NB4 (cell line): ENCODE measurements at regions not wholly inside any gene's neighbourhood (a gene's known extent, or its start where the extent isn't known, plus 50 kb on each side); places are given as distances from the start of the nearest gene placed in this dataset.

Experiments
- DNase-seq: peaks from one replicate; pipeline ENCODE4 v3.0.0; 2010; ENCODE audit warnings: low read depth
- H3K4me3 ChIP-seq: one replicate; pipeline ENCODE4 v1.5.1; 2011; ENCODE audit warnings: mild to moderate bottlenecking, low read depth, low read length, moderate library complexity
- MYC ChIP-seq: IDR thresholded peaks from 2 replicates; pipeline ENCODE4 v1.6.1; 2011; ENCODE audit warnings: low read depth, low read length
- POLR2A ChIP-seq: IDR thresholded peaks from 2 replicates; pipeline ENCODE4 v1.6.1; 2011; ENCODE audit warnings: mild to moderate bottlenecking; ENCODE audit not compliant: insufficient read length; ENCODE audit errors: extremely low read depth
- TF ChIP-seq, protein P1 (sequence below): IDR thresholded peaks from one replicate; pipeline ENCODE4 v1.5.1; 2012; ENCODE audit warnings: low read depth, low read length
- TF ChIP-seq, protein P2 (sequence below): IDR thresholded peaks from 2 replicates; pipeline ENCODE4 v1.6.1; 2011; ENCODE audit warnings: low read depth, low read length

GRCh38 chr6:87762116-87762515 is 60.1 kb upstream of the AKIRIN2 start:
- TF ChIP-seq MYC (no peak), POLR2A (no peak)
- TF ChIP-seq, protein P1, sequence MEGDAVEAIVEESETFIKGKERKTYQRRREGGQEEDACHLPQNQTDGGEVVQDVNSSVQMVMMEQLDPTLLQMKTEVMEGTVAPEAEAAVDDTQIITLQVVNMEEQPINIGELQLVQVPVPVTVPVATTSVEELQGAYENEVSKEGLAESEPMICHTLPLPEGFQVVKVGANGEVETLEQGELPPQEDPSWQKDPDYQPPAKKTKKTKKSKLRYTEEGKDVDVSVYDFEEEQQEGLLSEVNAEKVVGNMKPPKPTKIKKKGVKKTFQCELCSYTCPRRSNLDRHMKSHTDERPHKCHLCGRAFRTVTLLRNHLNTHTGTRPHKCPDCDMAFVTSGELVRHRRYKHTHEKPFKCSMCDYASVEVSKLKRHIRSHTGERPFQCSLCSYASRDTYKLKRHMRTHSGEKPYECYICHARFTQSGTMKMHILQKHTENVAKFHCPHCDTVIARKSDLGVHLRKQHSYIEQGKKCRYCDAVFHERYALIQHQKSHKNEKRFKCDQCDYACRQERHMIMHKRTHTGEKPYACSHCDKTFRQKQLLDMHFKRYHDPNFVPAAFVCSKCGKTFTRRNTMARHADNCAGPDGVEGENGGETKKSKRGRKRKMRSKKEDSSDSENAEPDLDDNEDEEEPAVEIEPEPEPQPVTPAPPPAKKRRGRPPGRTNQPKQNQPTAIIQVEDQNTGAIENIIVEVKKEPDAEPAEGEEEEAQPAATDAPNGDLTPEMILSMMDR = no peak
- TF ChIP-seq, protein P2, sequence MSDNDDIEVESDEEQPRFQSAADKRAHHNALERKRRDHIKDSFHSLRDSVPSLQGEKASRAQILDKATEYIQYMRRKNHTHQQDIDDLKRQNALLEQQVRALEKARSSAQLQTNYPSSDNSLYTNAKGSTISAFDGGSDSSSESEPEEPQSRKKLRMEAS = no peak
- H3K4me3 ChIP-seq = no peak overlapping the region
- DNase-seq = no peak

- H3K4me3 ChIP-seq = no peak overlapping the region
- no peak for TF ChIP-seq MYC
- TF ChIP-seq, protein P1 = no peak
- no peak for TF ChIP-seq POLR2A
- TF ChIP-seq, protein P2 = no peak
- DNase-seq = no peak
These were observed 55.8 kb upstream of the AKIRIN2 start for GRCh38 chr6:87757792-87758191.

- TF ChIP-seq, protein P1 = no peak
- no peak for TF ChIP-seq POLR2A
- TF ChIP-seq, protein P2 = peak; percentile 94
- peak; percentile 98 for TF ChIP-seq MYC
- peak; percentile 99 for DNase-seq
These were observed 54.8 kb upstream of the AKIRIN2 start for GRCh38 chr6:87756858-87757257.

DNA sequence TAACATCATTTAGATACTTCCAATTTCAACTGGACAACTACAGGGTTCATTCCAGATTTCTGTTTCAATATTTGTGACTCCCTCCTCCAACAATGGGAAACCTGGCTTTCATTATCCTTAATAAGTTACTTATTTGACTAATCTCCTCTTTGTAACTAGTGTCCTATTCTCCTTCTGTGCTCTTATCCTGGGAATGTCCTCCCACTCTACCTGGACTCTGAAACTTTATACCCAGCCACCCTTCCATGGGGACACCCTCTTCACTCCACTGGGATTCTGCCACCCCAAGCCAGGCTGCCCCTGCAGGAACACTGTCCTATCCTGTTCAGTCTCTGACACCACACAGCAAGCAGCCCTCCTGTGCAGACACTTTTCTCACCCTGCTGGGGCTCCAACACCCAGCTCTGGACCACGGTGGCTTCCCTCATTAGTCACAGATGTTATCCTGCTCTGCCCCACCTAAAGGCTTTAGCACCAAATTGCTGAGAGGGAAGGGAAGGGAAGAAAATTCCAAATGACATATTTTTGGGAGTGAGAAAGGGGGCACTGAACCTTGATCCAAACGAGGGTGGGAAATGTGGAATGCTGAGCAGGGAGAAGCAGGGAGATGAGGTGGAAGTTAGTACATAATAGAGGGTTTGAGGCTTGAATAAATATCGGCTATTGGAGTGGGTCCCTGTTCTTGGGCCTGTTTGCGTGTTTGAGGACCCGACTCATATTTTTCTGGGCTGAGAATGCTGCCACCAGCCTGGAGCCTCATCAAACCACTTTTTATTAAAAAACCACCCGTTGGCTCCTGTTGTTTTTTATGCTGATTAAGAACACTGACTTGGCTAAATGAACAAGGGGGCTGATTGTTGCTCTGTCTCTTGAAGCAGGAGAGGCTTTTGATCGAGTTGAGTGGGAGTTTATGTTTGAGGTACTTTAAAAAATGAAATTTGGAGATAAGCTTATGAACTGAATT is 54.0 kb upstream of the AKIRIN2 start:
- peak; percentile 34 for DNase-seq
- TF ChIP-seq MYC (no peak), POLR2A (no peak)
- TF ChIP-seq, protein P2 = no peak
- TF ChIP-seq, protein P1 = no peak
- H3K4me3 ChIP-seq = no peak overlapping the region

More at GRCh38 chr6:87756858-87757257, 54.8 kb upstream of the AKIRIN2 start:
- no peak overlapping the region for H3K4me3 ChIP-seq

DNA sequence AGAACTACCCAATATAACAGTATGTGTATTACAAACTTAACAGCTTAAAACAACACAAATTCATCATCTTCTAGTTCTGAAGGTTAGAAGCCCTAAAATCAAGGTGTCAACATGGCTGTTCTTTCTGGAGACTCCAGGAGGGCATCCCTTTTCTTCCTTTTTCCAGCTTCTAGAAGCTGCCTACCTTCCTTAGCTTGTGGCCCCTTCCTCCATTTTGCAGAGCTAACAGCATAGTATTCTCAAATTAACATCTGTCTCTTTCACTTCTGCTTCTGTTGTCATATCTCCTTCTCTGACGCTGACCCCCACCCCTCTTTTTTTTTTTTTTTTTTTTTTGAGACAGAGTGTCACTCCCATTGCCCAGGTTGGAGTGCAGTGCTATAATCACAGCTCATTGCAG is 52.8 kb upstream of the AKIRIN2 start:
- no peak overlapping the region for H3K4me3 ChIP-seq
- DNase-seq = peak; percentile 53
- TF ChIP-seq POLR2A (no peak), MYC (no peak)
- TF ChIP-seq, protein P1 = no peak
- TF ChIP-seq, protein P2 = no peak
